Suprapubic skin (tissue), 4 donors: ENCODE measurements at regions not wholly inside any gene's neighbourhood (a gene's known extent, or its start where the extent isn't known, plus 50 kb on each side); places are given as distances from the start of the nearest gene placed in this dataset.

Experiments used
- DNase-seq, 2 donors: peaks; one replicate each; pipeline ENCODE4 v3.0.0-alpha.2; 2019; ENCODE audit warnings: low spot score in 2 of 2
- H3K27ac ChIP-seq: fragments of 200-600 bp; sonication (generic); one replicate; pipeline ENCODE4 v1.5.1; 2019
- H3K27me3 ChIP-seq: fragments of 200-600 bp; sonication (generic); one replicate; pipeline ENCODE4 v1.5.1; 2019
- H3K36me3 ChIP-seq: fragments of 200-600 bp; sonication (generic); one replicate; pipeline ENCODE4 v1.5.1; 2019
- H3K4me1 ChIP-seq: fragments of 200-600 bp; sonication (generic); one replicate; pipeline ENCODE4 v1.5.1; 2019
- H3K4me3 ChIP-seq: fragments of 200-600 bp; sonication (generic); one replicate; pipeline ENCODE4 v1.5.1; 2019; ENCODE audit warnings: mild to moderate bottlenecking
- H3K9me3 ChIP-seq: fragments of 200-600 bp; sonication (generic); one replicate; pipeline ENCODE4 v1.5.1; 2019
- CTCF ChIP-seq, 2 donors: fragments of 200-600 bp in 1 of 2; fragments of 450-650 bp in 1 of 2; sonication (generic) in 1 of 2; IDR thresholded peaks; one replicate each; pipeline ENCODE4 v1.5.1; 2016 to 2019; ENCODE audit warnings: antibody characterized with exemption in 2 of 2, mild to moderate bottlenecking in 1 of 2, moderate library complexity in 1 of 2
- EP300 ChIP-seq: sonication (generic); formaldehyde crosslinking; IDR thresholded peaks from one replicate; pipeline ENCODE4 v1.6.1; 2017; ENCODE audit warnings: antibody characterized with exemption
- POLR2A ChIP-seq, 2 donors: fragments of 450-650 bp; IDR thresholded peaks; one replicate each; pipeline ENCODE4 v1.6.1; 2017; ENCODE audit warnings: antibody characterized with exemption in 2 of 2, mild to moderate bottlenecking in 2 of 2, moderate library complexity in 2 of 2
- POLR2AphosphoS5 ChIP-seq, 3 donors: sonication (generic); formaldehyde crosslinking; IDR thresholded peaks; one replicate each; pipeline ENCODE4 v1.6.1; 2017; ENCODE audit warnings: antibody characterized with exemption in 3 of 3
- WGBS: methylation state at CpG from one replicate; pipeline ENCODE4 v1.1.5; 2018; 5-methylcytosine and 5-hydroxymethylcytosine counted together

GRCh38 chr7:19871102-19871501 lies 97.7 kb upstream of the TMEM196 start:
- TF ChIP-seq EP300: no peak
- TF ChIP-seq CTCF (IDR thresholded peaks at IDR 0.05): no peak
- TF ChIP-seq POLR2A (IDR thresholded peaks at IDR 0.05): no peak
- TF ChIP-seq POLR2AphosphoS5 (IDR thresholded peaks at IDR 0.05): no peak
- WGBS: 69% methylated on average over 2 of the region's 2 CpGs
- no peak overlapping the region for H3K4me3 ChIP-seq
- no peaks in the 10 kb centered on the region for H3K36me3 ChIP-seq
- H3K9me3 ChIP-seq: no peaks in the 10 kb centered on the region
- DNase-seq: no peak
- H3K27me3 ChIP-seq: no peaks in the 10 kb centered on the region
- H3K4me1 ChIP-seq: no peaks in the 10 kb centered on the region
- no peak overlapping the region for H3K27ac ChIP-seq

- DNase-seq: no peak
- Histone ChIP-seq H3K36me3 (no peaks in the 10 kb centered on the region), H3K4me1 (no peaks in the 10 kb centered on the region), H3K27me3 (no peaks in the 10 kb centered on the region), H3K4me3 (no peak overlapping the region), H3K27ac (no peak overlapping the region), H3K9me3 (no peaks in the 10 kb centered on the region)
- 85% methylated on average over 3 of the region's 3 CpGs for WGBS
- TF ChIP-seq POLR2AphosphoS5 (IDR thresholded peaks at IDR 0.05): no peak
- no peak for TF ChIP-seq EP300
- no peak for TF ChIP-seq POLR2A (IDR thresholded peaks at IDR 0.05)
- TF ChIP-seq CTCF (IDR thresholded peaks at IDR 0.05): no peak
These were observed 96.6 kb upstream of the TMEM196 start for GRCh38 chr7:19869979-19870378.

GRCh38 chr7:19853261-19853832 lies 79.9 kb upstream of the TMEM196 start:
- Histone ChIP-seq H3K36me3 (no peaks in the 10 kb centered on the region), H3K27ac (no peak overlapping the region), H3K4me1 (no peaks in the 10 kb centered on the region), H3K27me3 (no peaks in the 10 kb centered on the region), H3K9me3 (no peaks in the 10 kb centered on the region), H3K4me3 (no peak overlapping the region)
- TF ChIP-seq EP300: no peak
- TF ChIP-seq POLR2A (IDR thresholded peaks at IDR 0.05): no peak
- no peak for TF ChIP-seq POLR2AphosphoS5 (IDR thresholded peaks at IDR 0.05)
- no peak for TF ChIP-seq CTCF (IDR thresholded peaks at IDR 0.05)
- DNase-seq: no peak
- WGBS: 74% methylated on average over 5 of the region's 5 CpGs

- H3K27me3 ChIP-seq: no peaks in the 10 kb centered on the region
- no peak for TF ChIP-seq POLR2A (IDR thresholded peaks at IDR 0.05)
- no peak for TF ChIP-seq EP300
- no peak for TF ChIP-seq CTCF (IDR thresholded peaks at IDR 0.05)
- no peak for TF ChIP-seq POLR2AphosphoS5 (IDR thresholded peaks at IDR 0.05)
- no peaks in the 10 kb centered on the region for H3K4me1 ChIP-seq
- no peaks in the 10 kb centered on the region for H3K36me3 ChIP-seq
- 85% methylated on average over 1 of the region's 1 CpG for WGBS
- no peaks in the 10 kb centered on the region for H3K9me3 ChIP-seq
- no peak overlapping the region for H3K27ac ChIP-seq
- DNase-seq: no peak
- H3K4me3 ChIP-seq: no peak overlapping the region
These were observed 78.8 kb upstream of the TMEM196 start for GRCh38 chr7:19852192-19852591.

GRCh38 chr7:19851504-19851903 lies 78.1 kb upstream of the TMEM196 start:
- Histone ChIP-seq H3K27ac (no peak overlapping the region), H3K27me3 (no peaks in the 10 kb centered on the region), H3K4me1 (no peaks in the 10 kb centered on the region), H3K36me3 (no peaks in the 10 kb centered on the region), H3K9me3 (no peaks in the 10 kb centered on the region), H3K4me3 (no peak overlapping the region)
- TF ChIP-seq EP300 (no peak), POLR2AphosphoS5 (IDR thresholded peaks at IDR 0.05) (no peak), POLR2A (IDR thresholded peaks at IDR 0.05) (no peak), CTCF (IDR thresholded peaks at IDR 0.05) (no peak)
- DNase-seq: no peak
- WGBS: 80% methylated on average over 3 of the region's 3 CpGs
